SK-N-MC (cell line): ENCODE measurements at regions not wholly inside any gene's neighbourhood (a gene's known extent, or its start where the extent isn't known, plus 50 kb on each side); places are given as distances from the start of the nearest gene placed in this dataset.

Source experiments
- FOXP2 ChIP-seq: optimal IDR thresholded peaks from 2 replicates; pipeline ENCODE3; 2011; ENCODE audit warnings: mild to moderate bottlenecking, moderate library complexity; ENCODE audit not compliant: insufficient read depth; ENCODE audit errors: extremely low read length, control extremely low read depth
- POLR2AphosphoS5 ChIP-seq: IDR thresholded peaks from 2 replicates; pipeline ENCODE4 v1.6.1; 2012; ENCODE audit warnings: mild to moderate bottlenecking, low read depth, low read length, borderline replicate concordance

GRCh38 chr7:130996205-130996832, 262.3 kb upstream of the KLF14 start:
- no peak for TF ChIP-seq POLR2AphosphoS5
- TF ChIP-seq FOXP2: no peak
